Neuron (in vitro differentiated cells): ENCODE measurements at regions not wholly inside any gene's neighbourhood (a gene's known extent, or its start where the extent isn't known, plus 50 kb on each side); places are given as distances from the start of the nearest gene placed in this dataset.
"Not testable (repeated sequence)": the region's sequence is repeated elsewhere in the genome, so short reads cannot be mapped to it uniquely, and the experiment has no call there.

ENCODE experiments used
- H2AFZ ChIP-seq: one replicate; pipeline ENCODE4 v1.6.1; 2013; ENCODE audit warnings: low read depth, mild to moderate bottlenecking, inconsistent platforms, low read length, moderate library complexity
- H3K27me3 ChIP-seq: one replicate; pipeline ENCODE4 v1.6.1; 2013; ENCODE audit warnings: low read length; ENCODE audit not compliant: insufficient read depth
- H3K36me3 ChIP-seq: one replicate; pipeline ENCODE4 v1.6.1; 2013; ENCODE audit warnings: low read length; ENCODE audit not compliant: insufficient read depth
- H3K4me1 ChIP-seq: one replicate; pipeline ENCODE4 v1.6.1; 2013; ENCODE audit warnings: low read length; ENCODE audit not compliant: insufficient read depth
- H3K4me3 ChIP-seq: 2 replicates; pipeline ENCODE4 v1.5.1; 2013; ENCODE audit warnings: mild to moderate bottlenecking, low read length, moderate library complexity
- H3K9me3 ChIP-seq: one replicate; pipeline ENCODE4 v1.6.1; 2013; ENCODE audit warnings: low read length

GRCh38 chr12:88895634-88896033, 315.4 kb upstream of the KITLG start:
- H3K4me3 ChIP-seq, result no peak overlapping the region
- H3K27me3 ChIP-seq, result no peaks in the 10 kb centered on the region
- H2AFZ ChIP-seq, result no peak overlapping the region
- H3K4me1 ChIP-seq, result peaks cover 1% of the 10 kb centered on the region
- H3K36me3 ChIP-seq, result no peaks in the 10 kb centered on the region
- H3K9me3 ChIP-seq, result no peaks in the 10 kb centered on the region

GRCh38 chr12:88893801-88894200, 313.5 kb upstream of the KITLG start:
- Histone ChIP-seq H3K27me3 (no peaks in the 10 kb centered on the region), H3K9me3 (no peaks in the 10 kb centered on the region), H3K4me3 (no peak overlapping the region), H2AFZ (no peak overlapping the region), H3K4me1 (peaks cover 1% of the 10 kb centered on the region), H3K36me3 (no peaks in the 10 kb centered on the region)

GRCh38 chr12:88891434-88891833, 311.2 kb upstream of the KITLG start:
- H3K4me1 ChIP-seq, H3K27me3 ChIP-seq: not testable (repeated sequence)

GRCh38 chr12:88889326-88890110, 309.2 kb upstream of the KITLG start:
- no peak overlapping the region for H3K4me3 ChIP-seq
- no peaks in the 10 kb centered on the region for H3K27me3 ChIP-seq

More at GRCh38 chr12:88891434-88891833, 311.2 kb upstream of the KITLG start:
- H3K36me3 ChIP-seq, H3K9me3 ChIP-seq, H3K4me3 ChIP-seq, H2AFZ ChIP-seq: not testable (repeated sequence)

GRCh38 chr12:88884600-88884999, 304.3 kb upstream of the KITLG start:
- H3K4me3 ChIP-seq, result no peak overlapping the region
- no peaks in the 10 kb centered on the region for H3K36me3 ChIP-seq
- H2AFZ ChIP-seq, result no peak overlapping the region
- H3K9me3 ChIP-seq, result no peaks in the 10 kb centered on the region
- no peaks in the 10 kb centered on the region for H3K4me1 ChIP-seq
- no peaks in the 10 kb centered on the region for H3K27me3 ChIP-seq

More at GRCh38 chr12:88889326-88890110, 309.2 kb upstream of the KITLG start:
- no peaks in the 10 kb centered on the region for H3K4me1 ChIP-seq
- H3K9me3 ChIP-seq, result no peaks in the 10 kb centered on the region
- H3K36me3 ChIP-seq, result no peaks in the 10 kb centered on the region
- no peak overlapping the region for H2AFZ ChIP-seq

- H3K4me1 ChIP-seq, result no peaks in the 10 kb centered on the region
Observed at GRCh38 chr12:88882662-88883061, 302.4 kb upstream of the KITLG start.

GRCh38 chr12:88880051-88880450, 299.8 kb upstream of the KITLG start:
- no peak overlapping the region for H2AFZ ChIP-seq
- no peak overlapping the region for H3K4me3 ChIP-seq
- H3K9me3 ChIP-seq, result no peaks in the 10 kb centered on the region
- H3K27me3 ChIP-seq, result no peaks in the 10 kb centered on the region
- H3K36me3 ChIP-seq, result no peaks in the 10 kb centered on the region
- no peaks in the 10 kb centered on the region for H3K4me1 ChIP-seq

More at GRCh38 chr12:88882662-88883061, 302.4 kb upstream of the KITLG start:
- no peak overlapping the region for H3K4me3 ChIP-seq
- H3K9me3 ChIP-seq, result no peaks in the 10 kb centered on the region
- H2AFZ ChIP-seq, result no peak overlapping the region
- no peaks in the 10 kb centered on the region for H3K27me3 ChIP-seq
- H3K36me3 ChIP-seq, result no peaks in the 10 kb centered on the region

- Histone ChIP-seq H3K9me3 (no peaks in the 10 kb centered on the region), H3K4me3 (no peak overlapping the region), H3K4me1 (no peaks in the 10 kb centered on the region), H2AFZ (no peak overlapping the region), H3K27me3 (no peaks in the 10 kb centered on the region), H3K36me3 (no peaks in the 10 kb centered on the region)
Observed at GRCh38 chr12:88878295-88878694, 298.0 kb upstream of the KITLG start.

GRCh38 chr12:88876857-88877256, 296.6 kb upstream of the KITLG start:
- Histone ChIP-seq H3K4me3 (no peak overlapping the region), H3K4me1 (no peaks in the 10 kb centered on the region), H3K36me3 (no peaks in the 10 kb centered on the region), H2AFZ (no peak overlapping the region), H3K9me3 (no peaks in the 10 kb centered on the region), H3K27me3 (peaks cover 2% of the 10 kb centered on the region)

- Histone ChIP-seq H3K4me1 (no peaks in the 10 kb centered on the region), H3K27me3 (peaks cover 2% of the 10 kb centered on the region), H2AFZ (no peak overlapping the region), H3K4me3 (no peak overlapping the region), H3K36me3 (no peaks in the 10 kb centered on the region), H3K9me3 (no peaks in the 10 kb centered on the region)
Observed at GRCh38 chr12:88870000-88870737, 289.9 kb upstream of the KITLG start.

- no peaks in the 10 kb centered on the region for H3K36me3 ChIP-seq
- peaks cover 2% of the 10 kb centered on the region for H3K27me3 ChIP-seq
- no peaks in the 10 kb centered on the region for H3K9me3 ChIP-seq
- H3K4me3 ChIP-seq, result no peak overlapping the region
- H2AFZ ChIP-seq, result no peak overlapping the region
- H3K4me1 ChIP-seq, result peaks cover 2% of the 10 kb centered on the region
Observed at GRCh38 chr12:88868050-88868449, 287.8 kb upstream of the KITLG start.

- H2AFZ ChIP-seq, result no peak overlapping the region
- H3K36me3 ChIP-seq, result no peaks in the 10 kb centered on the region
- peaks cover 2% of the 10 kb centered on the region for H3K4me1 ChIP-seq
- H3K9me3 ChIP-seq, result no peaks in the 10 kb centered on the region
- H3K27me3 ChIP-seq, result no peaks in the 10 kb centered on the region
- no peak overlapping the region for H3K4me3 ChIP-seq
Observed at GRCh38 chr12:88867510-88867909, 287.2 kb upstream of the KITLG start.

GRCh38 chr12:88866881-88867280, 286.6 kb upstream of the KITLG start:
- H3K27me3 ChIP-seq, result no peaks in the 10 kb centered on the region
- H3K4me3 ChIP-seq, result no peak overlapping the region
- no peak overlapping the region for H2AFZ ChIP-seq
- H3K4me1 ChIP-seq, result peaks cover 2% of the 10 kb centered on the region
- no peaks in the 10 kb centered on the region for H3K36me3 ChIP-seq
- H3K9me3 ChIP-seq, result no peaks in the 10 kb centered on the region
